ENCODE measurements at regions not wholly inside any gene's neighbourhood (a gene's known extent, or its start where the extent isn't known, plus 50 kb on each side); places are given as distances from the start of the nearest gene placed in this dataset.
"Not testable (repeated sequence)": the region's sequence is repeated elsewhere in the genome, so short reads cannot be mapped to it uniquely, and the experiment has no call there.

DNA sequence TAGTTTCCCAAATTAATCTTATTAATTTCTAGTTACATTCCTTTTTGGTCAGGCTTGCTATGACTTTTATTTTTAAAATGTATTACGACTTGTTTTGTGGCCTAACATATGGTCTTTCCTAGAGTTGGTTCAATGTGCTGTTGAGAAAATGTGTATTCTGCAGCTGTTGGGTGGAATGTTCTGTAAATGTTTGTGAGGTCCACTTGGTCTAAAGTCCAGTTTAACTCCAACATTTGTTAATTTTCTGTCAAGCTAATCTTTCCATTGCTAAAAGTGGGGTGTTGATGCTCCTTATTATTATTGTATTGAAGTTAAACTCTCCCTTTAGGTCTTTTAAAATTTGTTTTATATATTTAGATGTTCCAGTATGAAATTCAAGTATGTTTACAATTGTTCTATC is 1010.8 kb upstream of the EDIL3 start:
- ATAC-seq (no peak), DNase-seq (no peak)
- intact Hi-C loops (cut with DNase I), result no loop called here
- Histone ChIP-seq H3K27ac (no peak overlapping the region), H3K9me3 (no peaks in the 10 kb centered on the region), H3K27me3 (ENCODE audit: insufficient read depth in 3 of 3, low read length in 2 of 3) (no peaks in the 10 kb centered on the region), H3K4me1 (no peaks in the 10 kb centered on the region), H3K4me3 (no peak overlapping the region), H3K36me3 (ENCODE audit: insufficient read depth in 1 of 2, low read depth in 1 of 2) (no peaks in the 10 kb centered on the region)
- 55 to 79% (median 60%) methylated on average over 1 of the region's 1 CpG for WGBS, 3 donors
- TF ChIP-seq, protein P1, sequence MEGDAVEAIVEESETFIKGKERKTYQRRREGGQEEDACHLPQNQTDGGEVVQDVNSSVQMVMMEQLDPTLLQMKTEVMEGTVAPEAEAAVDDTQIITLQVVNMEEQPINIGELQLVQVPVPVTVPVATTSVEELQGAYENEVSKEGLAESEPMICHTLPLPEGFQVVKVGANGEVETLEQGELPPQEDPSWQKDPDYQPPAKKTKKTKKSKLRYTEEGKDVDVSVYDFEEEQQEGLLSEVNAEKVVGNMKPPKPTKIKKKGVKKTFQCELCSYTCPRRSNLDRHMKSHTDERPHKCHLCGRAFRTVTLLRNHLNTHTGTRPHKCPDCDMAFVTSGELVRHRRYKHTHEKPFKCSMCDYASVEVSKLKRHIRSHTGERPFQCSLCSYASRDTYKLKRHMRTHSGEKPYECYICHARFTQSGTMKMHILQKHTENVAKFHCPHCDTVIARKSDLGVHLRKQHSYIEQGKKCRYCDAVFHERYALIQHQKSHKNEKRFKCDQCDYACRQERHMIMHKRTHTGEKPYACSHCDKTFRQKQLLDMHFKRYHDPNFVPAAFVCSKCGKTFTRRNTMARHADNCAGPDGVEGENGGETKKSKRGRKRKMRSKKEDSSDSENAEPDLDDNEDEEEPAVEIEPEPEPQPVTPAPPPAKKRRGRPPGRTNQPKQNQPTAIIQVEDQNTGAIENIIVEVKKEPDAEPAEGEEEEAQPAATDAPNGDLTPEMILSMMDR (IDR thresholded peaks at IDR 0.05), result no peak

DNA sequence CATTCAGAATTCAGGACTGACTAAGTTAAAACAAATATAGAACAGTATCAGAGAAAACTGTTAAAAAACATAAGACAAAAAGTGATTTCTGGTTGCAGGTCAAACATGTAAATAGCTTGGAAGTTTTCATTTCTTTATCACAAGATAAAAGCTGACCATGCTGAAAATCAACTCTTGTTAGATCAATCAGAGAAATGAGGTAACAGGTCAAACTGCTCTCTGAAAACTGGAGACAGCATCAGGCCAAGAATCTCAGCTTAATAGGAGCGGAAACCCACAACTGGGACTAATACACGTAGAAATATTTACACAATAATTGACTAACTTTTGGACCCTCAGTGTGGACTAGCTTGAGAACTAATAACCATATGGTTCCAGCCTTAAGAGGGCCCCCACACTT is 1012.8 kb upstream of the EDIL3 start:
- Histone ChIP-seq H3K9me3 (no peaks in the 10 kb centered on the region), H3K4me1 (no peaks in the 10 kb centered on the region), H3K4me3 (no peak overlapping the region), H3K27me3 (ENCODE audit: insufficient read depth in 3 of 3, low read length in 2 of 3) (no peaks in the 10 kb centered on the region), H3K27ac (no peak overlapping the region), H3K36me3 (ENCODE audit: insufficient read depth in 1 of 2, low read depth in 1 of 2) (no peaks in the 10 kb centered on the region)
- TF ChIP-seq, protein P1 (IDR thresholded peaks at IDR 0.05), result no peak
- 89 to 97% (median 93%) methylated on average over 2 of the region's 2 CpGs for WGBS, 3 donors
- intact Hi-C loops (cut with DNase I), result no loop called here
- DNase-seq, result no peak
- no peak for ATAC-seq

DNA sequence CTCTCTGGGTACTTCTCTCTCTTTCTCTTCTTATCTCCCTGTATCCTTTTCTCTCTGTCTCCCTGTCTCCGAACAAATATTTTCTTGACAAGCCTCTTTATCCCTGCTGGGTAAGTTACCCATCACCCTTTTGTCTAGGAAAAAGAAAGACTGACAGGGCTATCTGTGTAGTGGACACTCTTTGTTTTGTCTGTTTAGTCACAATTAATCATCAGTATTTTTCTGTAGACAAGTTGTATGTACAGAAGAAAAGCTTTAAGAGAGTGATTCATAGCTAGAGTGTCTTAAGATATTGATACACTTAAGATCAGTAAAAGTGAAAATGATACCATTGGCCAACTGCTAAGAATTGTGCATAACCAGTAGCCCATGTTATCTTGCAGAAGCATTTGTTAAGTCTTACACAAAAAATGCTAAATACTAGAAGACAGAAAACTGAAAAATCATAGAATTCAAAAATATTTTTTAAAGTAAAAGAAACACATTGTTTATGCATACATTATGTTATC is 1043.8 kb upstream of the EDIL3 start:
- 28 to 78% (median 77%) methylated on average over 1 of the region's 1 CpG for WGBS, 3 donors
- no peaks in the 10 kb centered on the region for H3K9me3 ChIP-seq
- H3K27ac ChIP-seq, result no peak overlapping the region
- intact Hi-C loops (cut with DNase I), result no loop called here
- no peaks in the 10 kb centered on the region for H3K4me1 ChIP-seq
- no peaks in the 10 kb centered on the region for H3K27me3 ChIP-seq (ENCODE audit: insufficient read depth in 3 of 3, low read length in 2 of 3)
- no peaks in the 10 kb centered on the region for H3K36me3 ChIP-seq (ENCODE audit: insufficient read depth in 1 of 2, low read depth in 1 of 2)
- H3K4me3 ChIP-seq, result no peak overlapping the region
- ATAC-seq (no peak), DNase-seq (no peak)
- TF ChIP-seq, protein P1 (IDR thresholded peaks at IDR 0.05), result no peak

DNA sequence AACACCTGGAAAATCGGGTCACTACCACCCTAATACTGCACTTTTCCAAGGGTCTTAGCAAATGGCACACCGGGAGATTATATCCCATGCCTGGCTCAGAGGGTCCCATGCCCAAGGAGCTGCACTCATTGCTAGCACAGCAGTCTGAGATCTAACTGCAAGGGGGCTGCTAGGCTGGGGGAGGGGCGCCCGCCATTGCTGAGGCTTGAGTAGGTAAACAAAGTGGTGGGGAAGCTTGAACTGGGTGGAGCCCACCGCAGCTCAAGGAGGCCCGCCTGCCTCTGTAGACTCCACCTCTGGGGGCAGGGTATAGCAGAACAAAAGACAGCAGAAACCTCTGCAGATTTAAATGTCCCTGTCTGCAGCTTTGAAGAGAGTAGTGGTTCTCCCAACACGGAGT is 1047.0 kb upstream of the EDIL3 start:
- intact Hi-C loops (cut with DNase I); H3K36me3 ChIP-seq (ENCODE audit: insufficient read depth in 1 of 2, low read depth in 1 of 2); H3K4me1 ChIP-seq; ATAC-seq; H3K4me3 ChIP-seq; H3K27ac ChIP-seq; DNase-seq; H3K9me3 ChIP-seq; H3K27me3 ChIP-seq (ENCODE audit: insufficient read depth in 3 of 3, low read length in 2 of 3): not testable (repeated sequence)
- WGBS, 3 donors, result 81 to 89% (median 83%) methylated on average over 7 of the region's 7 CpGs

DNA sequence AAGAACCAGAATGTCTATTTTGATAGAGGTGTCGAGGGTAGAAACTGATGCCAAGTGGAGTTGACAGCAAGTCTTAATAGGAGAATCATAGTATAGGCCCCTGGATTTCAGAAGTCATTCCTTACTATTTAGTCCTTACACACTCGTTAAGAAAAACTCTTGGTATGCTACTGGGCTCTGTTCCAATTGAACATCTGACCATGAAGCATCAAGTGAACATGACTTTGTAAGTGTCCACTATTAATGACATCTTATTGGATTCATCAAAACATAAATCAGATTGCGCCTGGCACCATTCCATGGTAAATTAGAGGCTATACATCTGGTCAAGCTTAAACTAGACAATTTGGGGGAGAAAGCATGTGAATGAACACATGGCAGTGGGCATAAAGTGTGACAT is 1056.5 kb upstream of the EDIL3 start:
- 29 to 38% (median 32%) methylated on average over 3 of the region's 3 CpGs for WGBS, 3 donors
- Histone ChIP-seq H3K36me3 (ENCODE audit: insufficient read depth in 1 of 2, low read depth in 1 of 2) (no peaks in the 10 kb centered on the region), H3K27me3 (ENCODE audit: insufficient read depth in 3 of 3, low read length in 2 of 3) (no peaks in the 10 kb centered on the region), H3K9me3 (peaks cover 2% of the 10 kb centered on the region), H3K4me1 (no peaks in the 10 kb centered on the region), H3K4me3 (no peak overlapping the region), H3K27ac (no peak overlapping the region)
- intact Hi-C loops (cut with DNase I), result no loop called here
- ATAC-seq (no peak), DNase-seq (no peak)
- TF ChIP-seq, protein P1 (IDR thresholded peaks at IDR 0.05), result no peak

All from psoas muscle (tissue), 7 donors.